ENCODE measurements at regions not wholly inside any gene's neighbourhood (a gene's known extent, or its start where the extent isn't known, plus 50 kb on each side); places are given as distances from the start of the nearest gene placed in this dataset.

DNA sequence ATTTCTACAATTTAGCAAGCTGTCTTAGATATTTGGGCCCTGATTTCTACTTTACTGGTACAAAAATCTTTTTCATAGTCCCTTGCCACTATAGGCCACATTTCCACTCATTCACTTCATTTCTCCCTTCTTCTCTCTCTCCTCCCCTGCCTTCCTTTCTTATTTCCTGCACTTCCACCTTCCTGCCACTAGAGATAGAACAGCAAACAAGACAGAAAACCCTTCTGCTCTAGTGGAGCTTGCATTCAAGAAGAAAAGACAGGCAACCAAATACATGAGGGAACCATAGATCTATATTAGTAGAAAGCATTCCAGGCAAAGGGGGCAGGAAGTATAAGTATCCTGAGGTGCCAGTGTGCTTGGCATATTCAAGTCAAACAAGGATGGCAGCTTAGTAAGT is 623.5 kb downstream of the FLRT2 start:
- TF ChIP-seq TAF1 (conservative IDR thresholded peaks at IDR 0.05) (no peak), RAD21 (IDR thresholded peaks at IDR 0.05) (no peak), JUND (IDR thresholded peaks at IDR 0.05) (no peak), EGR1 (IDR thresholded peaks at IDR 0.05; ENCODE audit: low read depth in 2 of 2) (no peak), GABPA (IDR thresholded peaks at IDR 0.05 in 1 of 2, conservative IDR thresholded peaks at IDR 0.05 in 1 of 2) (no peak), NR2F2 (IDR thresholded peaks at IDR 0.05) (no peak), YY1 (IDR thresholded peaks at IDR 0.05) (no peak)
- TF ChIP-seq, protein P1, sequence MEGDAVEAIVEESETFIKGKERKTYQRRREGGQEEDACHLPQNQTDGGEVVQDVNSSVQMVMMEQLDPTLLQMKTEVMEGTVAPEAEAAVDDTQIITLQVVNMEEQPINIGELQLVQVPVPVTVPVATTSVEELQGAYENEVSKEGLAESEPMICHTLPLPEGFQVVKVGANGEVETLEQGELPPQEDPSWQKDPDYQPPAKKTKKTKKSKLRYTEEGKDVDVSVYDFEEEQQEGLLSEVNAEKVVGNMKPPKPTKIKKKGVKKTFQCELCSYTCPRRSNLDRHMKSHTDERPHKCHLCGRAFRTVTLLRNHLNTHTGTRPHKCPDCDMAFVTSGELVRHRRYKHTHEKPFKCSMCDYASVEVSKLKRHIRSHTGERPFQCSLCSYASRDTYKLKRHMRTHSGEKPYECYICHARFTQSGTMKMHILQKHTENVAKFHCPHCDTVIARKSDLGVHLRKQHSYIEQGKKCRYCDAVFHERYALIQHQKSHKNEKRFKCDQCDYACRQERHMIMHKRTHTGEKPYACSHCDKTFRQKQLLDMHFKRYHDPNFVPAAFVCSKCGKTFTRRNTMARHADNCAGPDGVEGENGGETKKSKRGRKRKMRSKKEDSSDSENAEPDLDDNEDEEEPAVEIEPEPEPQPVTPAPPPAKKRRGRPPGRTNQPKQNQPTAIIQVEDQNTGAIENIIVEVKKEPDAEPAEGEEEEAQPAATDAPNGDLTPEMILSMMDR (IDR thresholded peaks at IDR 0.05; ENCODE audit: low read depth, low read length, missing input control), result no peak
- TF ChIP-seq, protein P2, sequence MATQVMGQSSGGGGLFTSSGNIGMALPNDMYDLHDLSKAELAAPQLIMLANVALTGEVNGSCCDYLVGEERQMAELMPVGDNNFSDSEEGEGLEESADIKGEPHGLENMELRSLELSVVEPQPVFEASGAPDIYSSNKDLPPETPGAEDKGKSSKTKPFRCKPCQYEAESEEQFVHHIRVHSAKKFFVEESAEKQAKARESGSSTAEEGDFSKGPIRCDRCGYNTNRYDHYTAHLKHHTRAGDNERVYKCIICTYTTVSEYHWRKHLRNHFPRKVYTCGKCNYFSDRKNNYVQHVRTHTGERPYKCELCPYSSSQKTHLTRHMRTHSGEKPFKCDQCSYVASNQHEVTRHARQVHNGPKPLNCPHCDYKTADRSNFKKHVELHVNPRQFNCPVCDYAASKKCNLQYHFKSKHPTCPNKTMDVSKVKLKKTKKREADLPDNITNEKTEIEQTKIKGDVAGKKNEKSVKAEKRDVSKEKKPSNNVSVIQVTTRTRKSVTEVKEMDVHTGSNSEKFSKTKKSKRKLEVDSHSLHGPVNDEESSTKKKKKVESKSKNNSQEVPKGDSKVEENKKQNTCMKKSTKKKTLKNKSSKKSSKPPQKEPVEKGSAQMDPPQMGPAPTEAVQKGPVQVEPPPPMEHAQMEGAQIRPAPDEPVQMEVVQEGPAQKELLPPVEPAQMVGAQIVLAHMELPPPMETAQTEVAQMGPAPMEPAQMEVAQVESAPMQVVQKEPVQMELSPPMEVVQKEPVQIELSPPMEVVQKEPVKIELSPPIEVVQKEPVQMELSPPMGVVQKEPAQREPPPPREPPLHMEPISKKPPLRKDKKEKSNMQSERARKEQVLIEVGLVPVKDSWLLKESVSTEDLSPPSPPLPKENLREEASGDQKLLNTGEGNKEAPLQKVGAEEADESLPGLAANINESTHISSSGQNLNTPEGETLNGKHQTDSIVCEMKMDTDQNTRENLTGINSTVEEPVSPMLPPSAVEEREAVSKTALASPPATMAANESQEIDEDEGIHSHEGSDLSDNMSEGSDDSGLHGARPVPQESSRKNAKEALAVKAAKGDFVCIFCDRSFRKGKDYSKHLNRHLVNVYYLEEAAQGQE (IDR thresholded peaks at IDR 0.05), result no peak
- TF ChIP-seq, protein P3, sequence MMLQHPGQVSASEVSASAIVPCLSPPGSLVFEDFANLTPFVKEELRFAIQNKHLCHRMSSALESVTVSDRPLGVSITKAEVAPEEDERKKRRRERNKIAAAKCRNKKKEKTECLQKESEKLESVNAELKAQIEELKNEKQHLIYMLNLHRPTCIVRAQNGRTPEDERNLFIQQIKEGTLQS (IDR thresholded peaks at IDR 0.05), result no peak
- TF ChIP-seq, protein P4, sequence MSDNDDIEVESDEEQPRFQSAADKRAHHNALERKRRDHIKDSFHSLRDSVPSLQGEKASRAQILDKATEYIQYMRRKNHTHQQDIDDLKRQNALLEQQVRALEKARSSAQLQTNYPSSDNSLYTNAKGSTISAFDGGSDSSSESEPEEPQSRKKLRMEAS (IDR thresholded peaks at IDR 0.05), result no peak
